ENCODE measurements at regions not wholly inside any gene's neighbourhood (a gene's known extent, or its start where the extent isn't known, plus 50 kb on each side); places are given as distances from the start of the nearest gene placed in this dataset.

- no peaks in the 10 kb centered on the region for H3K4me1 ChIP-seq (ENCODE audit: control insufficient read depth in 5 of 5, insufficient read depth in 5 of 5, low read length in 5 of 5)
- no peak for ATAC-seq (ENCODE audit: insufficient read depth, low FRiP score)
- DNase-seq, result no peak
- peaks cover 0 to 11% (median 1%) of the 10 kb centered on the region in 4 donors for H3K9me3 ChIP-seq (ENCODE audit: control insufficient read depth in 4 of 4, insufficient read depth in 3 of 4, low read length in 3 of 4)
- H3K4me3 ChIP-seq, result no peak overlapping the region
- H3K9ac ChIP-seq (ENCODE audit: insufficient read depth in 1 of 2, low read length in 2 of 2), result no peak overlapping the region
- 52 to 57% methylated on average over 1 of the region's 1 CpG for WGBS, 2 donors
- H3K36me3 ChIP-seq (ENCODE audit: control insufficient read depth in 4 of 4, insufficient read depth in 4 of 4, low read length in 4 of 4), result no peaks in the 10 kb centered on the region
- TF ChIP-seq CTCF (IDR thresholded peaks at IDR 0.05; ENCODE audit: control extremely low read depth, extremely low read depth), result no peak
- no peak overlapping the region for H3K27ac ChIP-seq (ENCODE audit: low read depth in 1 of 2, low read length in 1 of 2)
- H3K27me3 ChIP-seq (ENCODE audit: control insufficient read depth in 3 of 3, insufficient read depth in 3 of 3, low read length in 2 of 3), result no peaks in the 10 kb centered on the region
These were observed 62.0 kb downstream of the CAVIN4 start for GRCh38 chr9:100639854-100640253.

- 83 to 89% methylated on average over 5 of the region's 5 CpGs for WGBS, 2 donors
- DNase-seq (no peak), ATAC-seq (ENCODE audit: insufficient read depth, low FRiP score) (no peak)
- Histone ChIP-seq H3K9me3 (ENCODE audit: control insufficient read depth in 4 of 4, insufficient read depth in 3 of 4, low read length in 3 of 4) (peaks cover 0 to 12% (median 1%) of the 10 kb centered on the region in 4 donors), H3K4me3 (no peak overlapping the region), H3K4me1 (ENCODE audit: control insufficient read depth in 5 of 5, insufficient read depth in 5 of 5, low read length in 5 of 5) (no peaks in the 10 kb centered on the region), H3K27ac (ENCODE audit: low read depth in 1 of 2, low read length in 1 of 2) (no peak overlapping the region), H3K9ac (ENCODE audit: insufficient read depth in 1 of 2, low read length in 2 of 2) (no peak overlapping the region), H3K36me3 (ENCODE audit: control insufficient read depth in 4 of 4, insufficient read depth in 4 of 4, low read length in 4 of 4) (no peaks in the 10 kb centered on the region), H3K27me3 (ENCODE audit: control insufficient read depth in 3 of 3, insufficient read depth in 3 of 3, low read length in 2 of 3) (no peaks in the 10 kb centered on the region)
- no peak for TF ChIP-seq CTCF (IDR thresholded peaks at IDR 0.05; ENCODE audit: control extremely low read depth, extremely low read depth)
These were observed 62.7 kb downstream of the CAVIN4 start for GRCh38 chr9:100640447-100641050.

GRCh38 chr9:100641166-100641565 lies 63.3 kb downstream of the CAVIN4 start:
- no peak overlapping the region for H3K27ac ChIP-seq (ENCODE audit: low read depth in 1 of 2, low read length in 1 of 2)
- no peaks in the 10 kb centered on the region for H3K36me3 ChIP-seq (ENCODE audit: control insufficient read depth in 4 of 4, insufficient read depth in 4 of 4, low read length in 4 of 4)
- ATAC-seq (ENCODE audit: insufficient read depth, low FRiP score) (no peak), DNase-seq (no peak)
- no peak for TF ChIP-seq CTCF (IDR thresholded peaks at IDR 0.05; ENCODE audit: control extremely low read depth, extremely low read depth)
- peaks cover 0 to 12% (median 1%) of the 10 kb centered on the region in 4 donors for H3K9me3 ChIP-seq (ENCODE audit: control insufficient read depth in 4 of 4, insufficient read depth in 3 of 4, low read length in 3 of 4)
- WGBS, 2 donors, result 79 to 98% methylated on average over 2 of the region's 2 CpGs
- H3K4me3 ChIP-seq, result no peak overlapping the region
- H3K9ac ChIP-seq (ENCODE audit: insufficient read depth in 1 of 2, low read length in 2 of 2), result no peak overlapping the region
- no peaks in the 10 kb centered on the region for H3K27me3 ChIP-seq (ENCODE audit: control insufficient read depth in 3 of 3, insufficient read depth in 3 of 3, low read length in 2 of 3)
- no peaks in the 10 kb centered on the region for H3K4me1 ChIP-seq (ENCODE audit: control insufficient read depth in 5 of 5, insufficient read depth in 5 of 5, low read length in 5 of 5)

- TF ChIP-seq CTCF (IDR thresholded peaks at IDR 0.05; ENCODE audit: control extremely low read depth, extremely low read depth), result no peak
- Histone ChIP-seq H3K27ac (ENCODE audit: low read depth in 1 of 2, low read length in 1 of 2) (no peak overlapping the region), H3K36me3 (ENCODE audit: control insufficient read depth in 4 of 4, insufficient read depth in 4 of 4, low read length in 4 of 4) (no peaks in the 10 kb centered on the region), H3K27me3 (ENCODE audit: control insufficient read depth in 3 of 3, insufficient read depth in 3 of 3, low read length in 2 of 3) (no peaks in the 10 kb centered on the region), H3K9ac (ENCODE audit: insufficient read depth in 1 of 2, low read length in 2 of 2) (no peak overlapping the region), H3K4me3 (no peak overlapping the region), H3K9me3 (ENCODE audit: control insufficient read depth in 4 of 4, insufficient read depth in 3 of 4, low read length in 3 of 4) (peaks cover 0 to 10% (median 5%) of the 10 kb centered on the region in 4 donors), H3K4me1 (ENCODE audit: control insufficient read depth in 5 of 5, insufficient read depth in 5 of 5, low read length in 5 of 5) (no peaks in the 10 kb centered on the region)
- no peak for DNase-seq
- 81 to 87% methylated on average over 4 of the region's 4 CpGs for WGBS, 2 donors
- no peak for ATAC-seq (ENCODE audit: insufficient read depth, low FRiP score)
These were observed 75.0 kb downstream of the CAVIN4 start for GRCh38 chr9:100652850-100653249.
